SU-DHL-6 (cell line): ENCODE measurements at regions not wholly inside any gene's neighbourhood (a gene's known extent, or its start where the extent isn't known, plus 50 kb on each side); places are given as distances from the start of the nearest gene placed in this dataset.

ENCODE experiments used
- CTCF ChIP-seq: fragments of 200-600 bp; sonication (generic); IDR thresholded peaks from one replicate; pipeline ENCODE4 v1.5.1; 2017; ENCODE audit warnings: antibody characterized with exemption, mild to moderate bottlenecking, low read length, moderate library complexity; ENCODE audit not compliant: insufficient read depth, poor library complexity, severe bottlenecking
- EZH2phosphoT487 ChIP-seq: fragments of 200-600 bp; sonication (generic), shearing (Covaris generic); conservative IDR thresholded peaks from 2 replicates; pipeline ENCODE4 v1.6.1; 2018; ENCODE audit warnings: mild to moderate bottlenecking, antibody characterized with exemption, low read length, moderate library complexity, mixed read lengths

GRCh38 chr10:47139121-47139520 is 160.9 kb upstream of the GDF10 start:
- TF ChIP-seq CTCF, result no peak
- TF ChIP-seq EZH2phosphoT487, result no peak
